CD4-positive, CD25-positive, alpha-beta regulatory T cell (primary cell): ENCODE measurements at regions not wholly inside any gene's neighbourhood (a gene's known extent, or its start where the extent isn't known, plus 50 kb on each side); places are given as distances from the start of the nearest gene placed in this dataset.

Source experiments
- ATAC-seq, 2 donors: fragments of 150-1000 bp; cut with Tn5 transposase; one replicate each; pipeline ENCODE4 v1.10.0; 2021; ENCODE audit warnings: low read depth in 2 of 2, moderate number of reproducible peaks in 2 of 2, moderate library complexity in 1 of 2
- DNase-seq, 3 donors: peaks; one replicate each; pipeline versions ENCODE4 v3.0.0 to v3.0.0-alpha.2; 2012 to 2022; ENCODE audit warnings: mixed read lengths in 1 of 3
- H3K27ac ChIP-seq: one replicate; pipeline ENCODE4 v1.7.0; 2013; ENCODE audit warnings: mild to moderate bottlenecking, low read length; ENCODE audit not compliant: insufficient read depth, poor library complexity, severe bottlenecking
- H3K27me3 ChIP-seq: one replicate; pipeline ENCODE4 v1.7.0; 2013; ENCODE audit warnings: low read length; ENCODE audit not compliant: control insufficient read depth, insufficient read depth
- H3K36me3 ChIP-seq: one replicate; pipeline ENCODE4 v1.7.0; 2013; ENCODE audit warnings: mild to moderate bottlenecking, low read length, moderate library complexity; ENCODE audit not compliant: control insufficient read depth, insufficient read depth
- H3K4me1 ChIP-seq: 2 replicates; pipeline ENCODE4 v1.7.0; 2013; ENCODE audit warnings: mild to moderate bottlenecking, low read length; ENCODE audit not compliant: insufficient read depth, control insufficient read depth, poor library complexity, severe bottlenecking
- H3K4me3 ChIP-seq: one replicate; pipeline ENCODE4 v1.7.0; 2013; ENCODE audit warnings: low read depth, mild to moderate bottlenecking, low read length, moderate library complexity
- H3K9me3 ChIP-seq, 2 experiments: 1 replicate in 1 of 2; 2 replicates in 1 of 2; pipeline ENCODE4 v1.7.0; 2013; ENCODE audit warnings: low read length in 2 of 2, mild to moderate bottlenecking in 1 of 2, moderate library complexity in 1 of 2; ENCODE audit not compliant: control insufficient read depth in 2 of 2
- H3K27ac Mint-ChIP-seq, 3 donors: one replicate each; pipeline ENCODE4 v1.8.0; 2020 to 2022; ENCODE audit warnings: mild to moderate bottlenecking in 3 of 3, mixed read lengths in 3 of 3, moderate library complexity in 2 of 3
- H3K27me3 Mint-ChIP-seq: one replicate; pipeline ENCODE4 v1.8.0; 2022; ENCODE audit warnings: mild to moderate bottlenecking, mixed read lengths
- H3K36me3 Mint-ChIP-seq: one replicate; pipeline ENCODE4 v1.8.0; 2020; ENCODE audit warnings: mixed read lengths
- H3K4me1 Mint-ChIP-seq, 4 donors: one replicate each; pipeline ENCODE4 v1.8.0; 2020 to 2022; ENCODE audit warnings: mixed read lengths in 4 of 4, mild to moderate bottlenecking in 1 of 4
- H3K4me3 Mint-ChIP-seq, 4 donors: one replicate each; pipeline ENCODE4 v1.8.0; 2020 to 2022; ENCODE audit warnings: mild to moderate bottlenecking in 4 of 4, mixed read lengths in 4 of 4, moderate library complexity in 3 of 4
- H3K9me3 Mint-ChIP-seq, 7 donors: one replicate each; pipeline ENCODE4 v1.8.0; 2020 to 2022; ENCODE audit warnings: mixed read lengths in 7 of 7, mild to moderate bottlenecking in 3 of 7, moderate library complexity in 2 of 7

- H3K27ac Mint-ChIP-seq: no peak overlapping the region
- peak in 1 of 2 donors; percentile 30 for ATAC-seq
- H3K9me3 Mint-ChIP-seq: peaks cover 0 to 1% (median 0%) of the 10 kb centered on the region in 7 donors
Observed at GRCh38 chr6:109304284-109305015, 77.8 kb downstream of the CD164 start.

GRCh38 chr6:109303640-109304283, 78.5 kb downstream of the CD164 start:
- ATAC-seq: no peak
- H3K4me1 ChIP-seq: no peaks in the 10 kb centered on the region
- Mint-ChIP-seq H3K4me3 (no peak overlapping the region), H3K36me3 (no peaks in the 10 kb centered on the region), H3K27ac (peak overlapping the region in 1 of 3 donors; percentile 83), H3K4me1 (no peaks in the 10 kb centered on the region), H3K27me3 (peaks cover 26% of the 10 kb centered on the region), H3K9me3 (peaks cover 0 to 1% (median 0%) of the 10 kb centered on the region in 7 donors)
- DNase-seq: no peak
- no peaks in the 10 kb centered on the region for H3K36me3 ChIP-seq
- no peak overlapping the region for H3K4me3 ChIP-seq
- peaks cover 8% of the 10 kb centered on the region for H3K27me3 ChIP-seq
- no peaks in the 10 kb centered on the region for H3K9me3 ChIP-seq
- no peak overlapping the region for H3K27ac ChIP-seq

More at GRCh38 chr6:109304284-109305015, 77.8 kb downstream of the CD164 start:
- no peak for DNase-seq
- no peaks in the 10 kb centered on the region for H3K4me1 Mint-ChIP-seq
- Histone ChIP-seq H3K27me3 (peaks cover 8% of the 10 kb centered on the region), H3K4me1 (no peaks in the 10 kb centered on the region), H3K9me3 (no peaks in the 10 kb centered on the region), H3K36me3 (no peaks in the 10 kb centered on the region), H3K4me3 (no peak overlapping the region), H3K27ac (no peak overlapping the region)
- H3K36me3 Mint-ChIP-seq: no peaks in the 10 kb centered on the region
- no peak overlapping the region for H3K4me3 Mint-ChIP-seq
- H3K27me3 Mint-ChIP-seq: peaks cover 25% of the 10 kb centered on the region

- Mint-ChIP-seq H3K27me3 (peaks cover 32% of the 10 kb centered on the region), H3K27ac (no peak overlapping the region)
Observed at GRCh38 chr6:109303164-109303563, 79.1 kb downstream of the CD164 start.

GRCh38 chr6:109302176-109302575, 80.1 kb downstream of the CD164 start:
- H3K36me3 Mint-ChIP-seq: no peaks in the 10 kb centered on the region
- H3K27me3 Mint-ChIP-seq: peaks cover 34% of the 10 kb centered on the region
- peaks cover 8% of the 10 kb centered on the region for H3K27me3 ChIP-seq
- no peak overlapping the region for H3K27ac ChIP-seq
- H3K27ac Mint-ChIP-seq: peak overlapping the region in 1 of 3 donors; percentile 35
- DNase-seq (no peak), ATAC-seq (no peak)
- H3K4me1 Mint-ChIP-seq: no peaks in the 10 kb centered on the region
- H3K9me3 ChIP-seq: no peaks in the 10 kb centered on the region
- H3K4me3 ChIP-seq: no peak overlapping the region
- no peak overlapping the region for H3K4me3 Mint-ChIP-seq
- peaks cover 0 to 1% (median 0%) of the 10 kb centered on the region in 7 donors for H3K9me3 Mint-ChIP-seq
- no peaks in the 10 kb centered on the region for H3K36me3 ChIP-seq
- H3K4me1 ChIP-seq: no peaks in the 10 kb centered on the region

More at GRCh38 chr6:109303164-109303563, 79.1 kb downstream of the CD164 start:
- Mint-ChIP-seq H3K4me3 (no peak overlapping the region), H3K36me3 (no peaks in the 10 kb centered on the region), H3K4me1 (no peaks in the 10 kb centered on the region), H3K9me3 (peaks cover 0 to 1% (median 0%) of the 10 kb centered on the region in 7 donors)
- Histone ChIP-seq H3K4me3 (no peak overlapping the region), H3K4me1 (no peaks in the 10 kb centered on the region), H3K36me3 (no peaks in the 10 kb centered on the region), H3K9me3 (no peaks in the 10 kb centered on the region), H3K27me3 (peaks cover 8% of the 10 kb centered on the region), H3K27ac (no peak overlapping the region)
- ATAC-seq (no peak), DNase-seq (no peak)

GRCh38 chr6:109301418-109301817, 80.8 kb downstream of the CD164 start:
- Histone ChIP-seq H3K9me3 (no peaks in the 10 kb centered on the region), H3K4me3 (no peak overlapping the region), H3K4me1 (no peaks in the 10 kb centered on the region), H3K27me3 (peaks cover 8% of the 10 kb centered on the region), H3K27ac (no peak overlapping the region), H3K36me3 (no peaks in the 10 kb centered on the region)
- no peak overlapping the region for H3K4me3 Mint-ChIP-seq
- no peaks in the 10 kb centered on the region for H3K4me1 Mint-ChIP-seq
- H3K27ac Mint-ChIP-seq: no peak overlapping the region
- peaks cover 33% of the 10 kb centered on the region for H3K27me3 Mint-ChIP-seq
- H3K36me3 Mint-ChIP-seq: no peaks in the 10 kb centered on the region
- peaks cover 0 to 1% (median 0%) of the 10 kb centered on the region in 7 donors for H3K9me3 Mint-ChIP-seq
- no peak for ATAC-seq
- no peak for DNase-seq

GRCh38 chr6:109300874-109301273, 81.4 kb downstream of the CD164 start:
- peaks cover 0 to 1% (median 0%) of the 10 kb centered on the region in 7 donors for H3K9me3 Mint-ChIP-seq
- no peaks in the 10 kb centered on the region for H3K4me1 Mint-ChIP-seq
- H3K36me3 Mint-ChIP-seq: no peaks in the 10 kb centered on the region
- DNase-seq (no peak), ATAC-seq (no peak)
- no peak overlapping the region for H3K27ac Mint-ChIP-seq
- no peak overlapping the region for H3K4me3 ChIP-seq
- peaks cover 32% of the 10 kb centered on the region for H3K27me3 Mint-ChIP-seq
- H3K36me3 ChIP-seq: no peaks in the 10 kb centered on the region
- no peak overlapping the region for H3K27ac ChIP-seq
- H3K27me3 ChIP-seq: peaks cover 8% of the 10 kb centered on the region
- H3K4me3 Mint-ChIP-seq: no peak overlapping the region
- no peaks in the 10 kb centered on the region for H3K9me3 ChIP-seq
- no peaks in the 10 kb centered on the region for H3K4me1 ChIP-seq

GRCh38 chr6:109299776-109300564, 82.3 kb downstream of the CD164 start:
- DNase-seq: no peak
- Mint-ChIP-seq H3K27me3 (peaks cover 32% of the 10 kb centered on the region), H3K4me3 (no peak overlapping the region), H3K4me1 (no peaks in the 10 kb centered on the region), H3K27ac (no peak overlapping the region), H3K9me3 (peaks cover 0 to 1% (median 0%) of the 10 kb centered on the region in 7 donors), H3K36me3 (no peaks in the 10 kb centered on the region)
- H3K27ac ChIP-seq: no peak overlapping the region
- peaks cover 8% of the 10 kb centered on the region for H3K27me3 ChIP-seq
- no peaks in the 10 kb centered on the region for H3K36me3 ChIP-seq
- H3K9me3 ChIP-seq: no peaks in the 10 kb centered on the region
- H3K4me3 ChIP-seq: no peak overlapping the region
- no peak for ATAC-seq
- no peaks in the 10 kb centered on the region for H3K4me1 ChIP-seq
